GM13977 (cell line): ENCODE measurements at regions not wholly inside any gene's neighbourhood (a gene's known extent, or its start where the extent isn't known, plus 50 kb on each side); places are given as distances from the start of the nearest gene placed in this dataset.
"Not testable (repeated sequence)": the region's sequence is repeated elsewhere in the genome, so short reads cannot be mapped to it uniquely, and the experiment has no call there.

Source experiments
- DNase-seq: peaks from one replicate; pipeline ENCODE4 v3.0.0; 2012; ENCODE audit warnings: low spot score
- CTCF ChIP-seq: IDR thresholded peaks from 2 replicates; pipeline ENCODE4 v1.5.1; 2012; ENCODE audit warnings: mild to moderate bottlenecking, control low read depth; ENCODE audit not compliant: insufficient read depth; ENCODE audit errors: extremely low read depth, missing control alignments
- in situ Hi-C: fragments of 300-500 bp; cut with MboI; formaldehyde crosslinking; loops from one replicate; pipeline ENCODE4 v1.12.0; 2022; ENCODE audit warnings: low sequenced_read_pairs, low pct_unique_long_range_greater_than_20kb, mixed read lengths, inconsistent platforms; ENCODE audit not compliant: unreplicated experiment

- in situ Hi-C loops = no loop called here
- no peak for TF ChIP-seq CTCF
- DNase-seq = no peak
Observed at GRCh38 chr2:128416109-128416785, 97.6 kb upstream of the HS6ST1 start.

DNA sequence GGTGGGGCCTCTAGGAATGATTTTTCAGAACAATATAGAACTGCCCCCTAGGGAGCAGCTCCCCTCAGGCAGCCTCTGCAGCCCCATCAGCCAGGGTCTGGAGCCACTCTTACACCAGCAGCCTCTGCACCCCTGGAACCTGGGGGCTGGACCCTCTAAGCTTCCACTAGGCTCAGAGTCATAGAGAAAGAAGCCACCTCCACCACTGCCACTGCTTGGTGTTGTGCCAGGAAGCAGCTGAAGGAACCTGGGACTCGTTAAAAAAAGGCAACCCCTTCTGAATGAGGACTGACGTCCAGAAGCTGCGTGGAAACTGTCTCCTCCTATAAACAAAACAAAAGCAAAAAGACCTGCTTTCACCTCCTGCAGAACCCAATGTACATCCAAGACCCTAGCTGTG, 98.1 kb upstream of the HS6ST1 start:
- DNase-seq = no peak
- in situ Hi-C loops = no loop called here
- TF ChIP-seq CTCF = no peak

DNA sequence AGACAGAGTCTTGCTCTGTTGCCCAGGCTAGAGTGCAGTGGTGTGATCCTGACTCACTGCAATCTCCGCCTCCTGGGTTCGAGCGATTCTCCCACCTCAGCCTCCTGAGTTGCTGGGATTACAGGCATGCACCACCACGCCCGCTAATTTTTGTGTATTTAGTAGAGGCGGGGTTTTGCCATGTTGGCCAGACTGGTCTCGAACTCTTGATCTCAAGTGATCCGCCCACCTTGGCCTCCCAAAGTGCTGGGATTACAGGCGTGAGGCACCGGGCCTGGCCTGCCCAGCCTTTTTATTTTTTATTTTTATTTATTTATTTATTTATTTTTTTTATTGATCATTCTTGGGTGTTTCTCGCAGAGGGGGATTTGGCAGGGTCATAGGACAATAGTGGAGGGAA, 98.6 kb upstream of the HS6ST1 start:
- in situ Hi-C loops, DNase-seq: not testable (repeated sequence)

- in situ Hi-C loops = no loop called here
- DNase-seq = no peak
- no peak for TF ChIP-seq CTCF
Observed at GRCh38 chr2:128420131-128420530, 101.5 kb upstream of the HS6ST1 start.

- no peak for DNase-seq
- TF ChIP-seq CTCF = no peak
- in situ Hi-C loops = no loop called here
Observed at GRCh38 chr2:128420776-128421175, 102.1 kb upstream of the HS6ST1 start.

GRCh38 chr2:128421286-128421685, 102.6 kb upstream of the HS6ST1 start:
- DNase-seq = no peak
- in situ Hi-C loops = no loop called here
- no peak for TF ChIP-seq CTCF

GRCh38 chr2:128421861-128422311, 103.2 kb upstream of the HS6ST1 start:
- no peak for DNase-seq
- in situ Hi-C loops = no loop called here
- TF ChIP-seq CTCF = no peak
